Body of pancreas (tissue), 4 donors: ENCODE measurements at regions not wholly inside any gene's neighbourhood (a gene's known extent, or its start where the extent isn't known, plus 50 kb on each side); places are given as distances from the start of the nearest gene placed in this dataset.

Experiments
- CTCF ChIP-seq, 7 experiments: fragments of 450-650 bp in 4 of 7; fragments of 200-600 bp in 3 of 7; sonication (generic) in 3 of 7; IDR thresholded peaks; one replicate each; pipeline ENCODE4 v1.5.1; 2016 to 2019; ENCODE audit warnings: antibody characterized with exemption in 7 of 7
- POLR2A ChIP-seq, 3 donors: fragments of 450-650 bp; IDR thresholded peaks; one replicate each; pipeline ENCODE4 v1.6.1; 2016; ENCODE audit warnings: antibody characterized with exemption in 3 of 3, mild to moderate bottlenecking in 2 of 3

DNA sequence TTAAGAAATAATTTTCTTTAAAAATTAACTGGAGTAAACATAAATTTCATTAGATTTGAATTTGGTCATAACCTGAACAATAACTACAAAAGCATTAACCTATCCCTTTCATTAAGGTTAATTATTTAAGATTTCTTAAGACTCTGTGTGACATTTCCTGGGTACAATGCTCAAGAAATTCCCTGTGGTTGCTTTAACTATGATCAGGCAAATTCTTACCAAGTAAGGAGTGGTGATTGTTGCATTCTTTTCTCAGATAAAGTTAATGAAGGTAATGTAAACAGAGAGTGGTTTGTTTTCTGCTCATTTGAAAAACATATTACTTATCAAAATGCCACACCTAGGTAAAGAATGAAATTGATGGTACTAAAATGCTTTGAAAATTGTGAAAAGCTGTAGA lies 114.8 kb upstream of the MIR17HG start:
- no peak for TF ChIP-seq CTCF (IDR thresholded peaks at IDR 0.05)
- no peak for TF ChIP-seq POLR2A (IDR thresholded peaks at IDR 0.05)
